ENCODE measurements at regions not wholly inside any gene's neighbourhood (a gene's known extent, or its start where the extent isn't known, plus 50 kb on each side); places are given as distances from the start of the nearest gene placed in this dataset.

- TF ChIP-seq POLR2A (IDR thresholded peaks at IDR 0.05; ENCODE audit: low read length) (no peak), GATA1 (IDR thresholded peaks at IDR 0.05; ENCODE audit: low read depth, low read length) (no peak)
Observed at GRCh38 chr2:46844443-46844842, 71.2 kb downstream of the MCFD2 start.
